OCI-LY7 (cell line): ENCODE measurements at regions not wholly inside any gene's neighbourhood (a gene's known extent, or its start where the extent isn't known, plus 50 kb on each side); places are given as distances from the start of the nearest gene placed in this dataset.

Source experiments
- EZH2phosphoT487 ChIP-seq: fragments of 200-600 bp; sonication (generic); IDR thresholded peaks from 2 replicates; pipeline ENCODE4 v1.6.1; 2018; ENCODE audit warnings: low read depth, borderline replicate concordance, mild to moderate bottlenecking, mixed run types, antibody characterized with exemption, low read length, moderate library complexity, mixed read lengths
- TF ChIP-seq, protein P1 (sequence below): fragments of 200-600 bp; sonication (generic); conservative IDR thresholded peaks from 2 replicates; pipeline ENCODE4 v1.5.1; 2014; ENCODE audit warnings: mild to moderate bottlenecking, antibody characterized with exemption, low read length, moderate library complexity, mixed read lengths

- TF ChIP-seq, protein P1, sequence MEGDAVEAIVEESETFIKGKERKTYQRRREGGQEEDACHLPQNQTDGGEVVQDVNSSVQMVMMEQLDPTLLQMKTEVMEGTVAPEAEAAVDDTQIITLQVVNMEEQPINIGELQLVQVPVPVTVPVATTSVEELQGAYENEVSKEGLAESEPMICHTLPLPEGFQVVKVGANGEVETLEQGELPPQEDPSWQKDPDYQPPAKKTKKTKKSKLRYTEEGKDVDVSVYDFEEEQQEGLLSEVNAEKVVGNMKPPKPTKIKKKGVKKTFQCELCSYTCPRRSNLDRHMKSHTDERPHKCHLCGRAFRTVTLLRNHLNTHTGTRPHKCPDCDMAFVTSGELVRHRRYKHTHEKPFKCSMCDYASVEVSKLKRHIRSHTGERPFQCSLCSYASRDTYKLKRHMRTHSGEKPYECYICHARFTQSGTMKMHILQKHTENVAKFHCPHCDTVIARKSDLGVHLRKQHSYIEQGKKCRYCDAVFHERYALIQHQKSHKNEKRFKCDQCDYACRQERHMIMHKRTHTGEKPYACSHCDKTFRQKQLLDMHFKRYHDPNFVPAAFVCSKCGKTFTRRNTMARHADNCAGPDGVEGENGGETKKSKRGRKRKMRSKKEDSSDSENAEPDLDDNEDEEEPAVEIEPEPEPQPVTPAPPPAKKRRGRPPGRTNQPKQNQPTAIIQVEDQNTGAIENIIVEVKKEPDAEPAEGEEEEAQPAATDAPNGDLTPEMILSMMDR: no peak
- TF ChIP-seq EZH2phosphoT487: no peak
Observed at GRCh38 chr12:116684891-116685290, 53.0 kb downstream of the SPRING1 start.
